ENCODE measurements at regions not wholly inside any gene's neighbourhood (a gene's known extent, or its start where the extent isn't known, plus 50 kb on each side); places are given as distances from the start of the nearest gene placed in this dataset.

DNA sequence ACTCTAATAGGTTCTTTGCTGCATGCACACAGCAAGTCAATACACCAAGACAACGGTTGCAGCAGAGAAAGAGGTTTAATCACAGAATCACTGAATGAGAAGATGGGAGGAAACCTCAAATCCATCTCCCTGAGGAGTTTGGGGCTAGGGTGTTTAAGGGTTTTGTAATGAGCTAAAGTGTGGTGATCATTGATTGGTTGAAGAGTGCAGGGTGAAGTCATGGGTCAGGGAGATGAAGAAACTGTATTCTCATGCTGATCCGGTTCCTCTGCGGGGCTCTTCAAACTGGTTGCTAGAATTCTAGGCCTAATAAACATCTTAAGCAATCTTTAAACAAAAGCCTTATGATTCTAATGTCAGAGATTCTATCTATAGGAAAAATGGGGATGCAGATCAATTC lies 432.5 kb upstream of the FAM47C start:
- H3K9me3 Mint-ChIP-seq (ENCODE audit: unreplicated experiment): no peaks in the 10 kb centered on the region
- H3K27ac Mint-ChIP-seq (ENCODE audit: unreplicated experiment): no peak overlapping the region
- TF ChIP-seq, protein P1, sequence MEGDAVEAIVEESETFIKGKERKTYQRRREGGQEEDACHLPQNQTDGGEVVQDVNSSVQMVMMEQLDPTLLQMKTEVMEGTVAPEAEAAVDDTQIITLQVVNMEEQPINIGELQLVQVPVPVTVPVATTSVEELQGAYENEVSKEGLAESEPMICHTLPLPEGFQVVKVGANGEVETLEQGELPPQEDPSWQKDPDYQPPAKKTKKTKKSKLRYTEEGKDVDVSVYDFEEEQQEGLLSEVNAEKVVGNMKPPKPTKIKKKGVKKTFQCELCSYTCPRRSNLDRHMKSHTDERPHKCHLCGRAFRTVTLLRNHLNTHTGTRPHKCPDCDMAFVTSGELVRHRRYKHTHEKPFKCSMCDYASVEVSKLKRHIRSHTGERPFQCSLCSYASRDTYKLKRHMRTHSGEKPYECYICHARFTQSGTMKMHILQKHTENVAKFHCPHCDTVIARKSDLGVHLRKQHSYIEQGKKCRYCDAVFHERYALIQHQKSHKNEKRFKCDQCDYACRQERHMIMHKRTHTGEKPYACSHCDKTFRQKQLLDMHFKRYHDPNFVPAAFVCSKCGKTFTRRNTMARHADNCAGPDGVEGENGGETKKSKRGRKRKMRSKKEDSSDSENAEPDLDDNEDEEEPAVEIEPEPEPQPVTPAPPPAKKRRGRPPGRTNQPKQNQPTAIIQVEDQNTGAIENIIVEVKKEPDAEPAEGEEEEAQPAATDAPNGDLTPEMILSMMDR (IDR thresholded peaks at IDR 0.05; ENCODE audit: unreplicated experiment): no peak
- no peak overlapping the region for H3K4me3 Mint-ChIP-seq (ENCODE audit: unreplicated experiment)
- H3K27me3 Mint-ChIP-seq (ENCODE audit: unreplicated experiment): no peaks in the 10 kb centered on the region
- H3K4me1 Mint-ChIP-seq (ENCODE audit: unreplicated experiment): no peaks in the 10 kb centered on the region
- H3K36me3 Mint-ChIP-seq (ENCODE audit: low read depth, unreplicated experiment): no peaks in the 10 kb centered on the region
- no peak for DNase-seq (ENCODE audit: low spot score)

DNA sequence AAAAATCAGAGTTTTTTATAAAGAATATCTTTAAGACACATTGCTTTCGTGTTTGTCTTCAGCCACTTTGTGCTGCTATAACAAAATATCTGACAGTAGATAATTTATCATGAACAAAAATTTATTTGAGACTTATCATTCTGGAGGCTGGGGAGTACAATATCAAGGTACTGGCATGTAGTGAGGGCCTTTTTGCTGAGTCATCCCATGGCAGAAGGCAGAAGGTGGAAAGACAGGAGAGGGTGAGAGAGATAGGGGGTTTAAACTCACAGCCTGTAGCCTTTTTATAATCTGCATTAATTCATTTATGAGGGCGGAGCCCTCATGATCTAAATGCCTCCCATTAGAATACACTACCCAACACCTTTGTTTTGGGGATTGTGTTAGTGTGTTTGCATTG lies 431.2 kb upstream of the FAM47C start:
- DNase-seq (ENCODE audit: low spot score): no peak
- H3K4me3 Mint-ChIP-seq (ENCODE audit: unreplicated experiment): no peak overlapping the region
- H3K36me3 Mint-ChIP-seq (ENCODE audit: low read depth, unreplicated experiment): no peaks in the 10 kb centered on the region
- no peaks in the 10 kb centered on the region for H3K27me3 Mint-ChIP-seq (ENCODE audit: unreplicated experiment)
- no peak overlapping the region for H3K27ac Mint-ChIP-seq (ENCODE audit: unreplicated experiment)
- TF ChIP-seq, protein P1 (IDR thresholded peaks at IDR 0.05; ENCODE audit: unreplicated experiment): no peak
- no peaks in the 10 kb centered on the region for H3K9me3 Mint-ChIP-seq (ENCODE audit: unreplicated experiment)
- no peaks in the 10 kb centered on the region for H3K4me1 Mint-ChIP-seq (ENCODE audit: unreplicated experiment)

DNA sequence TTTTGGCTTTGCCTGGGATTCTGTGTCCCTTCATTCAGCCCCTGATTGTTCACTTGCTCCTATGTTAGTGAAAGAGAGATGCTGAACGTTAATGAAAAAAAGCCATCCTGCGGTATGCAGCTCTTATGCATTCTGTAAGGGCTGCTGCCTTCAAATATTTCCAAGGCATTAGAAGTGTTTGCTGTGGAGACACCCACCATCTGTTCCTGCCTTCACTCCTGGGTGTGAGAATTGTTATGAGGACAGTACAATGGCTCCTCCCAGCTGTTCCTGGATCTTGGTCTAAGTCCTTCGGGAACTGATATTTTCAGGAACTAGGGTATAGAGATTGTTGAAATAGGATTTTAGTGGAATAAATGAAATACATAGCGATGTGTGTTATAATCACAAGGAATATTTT lies 427.1 kb upstream of the FAM47C start:
- DNase-seq (ENCODE audit: low spot score): no peak
- no peaks in the 10 kb centered on the region for H3K4me1 Mint-ChIP-seq (ENCODE audit: unreplicated experiment)
- H3K36me3 Mint-ChIP-seq (ENCODE audit: low read depth, unreplicated experiment): no peaks in the 10 kb centered on the region
- no peaks in the 10 kb centered on the region for H3K27me3 Mint-ChIP-seq (ENCODE audit: unreplicated experiment)
- H3K4me3 Mint-ChIP-seq (ENCODE audit: unreplicated experiment): no peak overlapping the region
- no peak overlapping the region for H3K27ac Mint-ChIP-seq (ENCODE audit: unreplicated experiment)
- H3K9me3 Mint-ChIP-seq (ENCODE audit: unreplicated experiment): no peaks in the 10 kb centered on the region
- TF ChIP-seq, protein P1 (IDR thresholded peaks at IDR 0.05; ENCODE audit: unreplicated experiment): no peak

DNA sequence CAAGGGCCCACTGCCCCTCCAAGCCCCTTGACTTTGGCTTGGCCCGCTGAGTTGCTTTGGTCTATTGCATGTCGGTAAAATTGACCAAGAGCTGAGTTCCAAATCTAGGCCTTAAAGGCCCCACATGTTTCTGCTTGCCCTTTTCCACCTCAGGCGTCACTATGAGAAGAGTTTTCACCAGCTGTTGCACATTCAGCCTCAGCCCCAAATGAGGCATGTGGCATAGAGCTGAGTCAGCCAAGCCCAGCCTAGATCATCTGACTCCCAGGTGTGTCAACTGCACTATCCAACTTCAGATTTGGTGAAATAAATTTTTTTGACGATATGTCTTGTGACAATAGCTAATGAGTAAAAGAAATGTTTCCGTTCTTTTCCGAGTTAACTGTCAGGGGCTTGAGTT lies 424.5 kb upstream of the FAM47C start:
- Mint-ChIP-seq H3K9me3 (ENCODE audit: unreplicated experiment) (no peaks in the 10 kb centered on the region), H3K36me3 (ENCODE audit: low read depth, unreplicated experiment) (no peaks in the 10 kb centered on the region), H3K27ac (ENCODE audit: unreplicated experiment) (no peak overlapping the region), H3K27me3 (ENCODE audit: unreplicated experiment) (no peaks in the 10 kb centered on the region), H3K4me3 (ENCODE audit: unreplicated experiment) (no peak overlapping the region), H3K4me1 (ENCODE audit: unreplicated experiment) (no peaks in the 10 kb centered on the region)
- DNase-seq (ENCODE audit: low spot score): no peak
- TF ChIP-seq, protein P1 (IDR thresholded peaks at IDR 0.05; ENCODE audit: unreplicated experiment): no peak

DNA sequence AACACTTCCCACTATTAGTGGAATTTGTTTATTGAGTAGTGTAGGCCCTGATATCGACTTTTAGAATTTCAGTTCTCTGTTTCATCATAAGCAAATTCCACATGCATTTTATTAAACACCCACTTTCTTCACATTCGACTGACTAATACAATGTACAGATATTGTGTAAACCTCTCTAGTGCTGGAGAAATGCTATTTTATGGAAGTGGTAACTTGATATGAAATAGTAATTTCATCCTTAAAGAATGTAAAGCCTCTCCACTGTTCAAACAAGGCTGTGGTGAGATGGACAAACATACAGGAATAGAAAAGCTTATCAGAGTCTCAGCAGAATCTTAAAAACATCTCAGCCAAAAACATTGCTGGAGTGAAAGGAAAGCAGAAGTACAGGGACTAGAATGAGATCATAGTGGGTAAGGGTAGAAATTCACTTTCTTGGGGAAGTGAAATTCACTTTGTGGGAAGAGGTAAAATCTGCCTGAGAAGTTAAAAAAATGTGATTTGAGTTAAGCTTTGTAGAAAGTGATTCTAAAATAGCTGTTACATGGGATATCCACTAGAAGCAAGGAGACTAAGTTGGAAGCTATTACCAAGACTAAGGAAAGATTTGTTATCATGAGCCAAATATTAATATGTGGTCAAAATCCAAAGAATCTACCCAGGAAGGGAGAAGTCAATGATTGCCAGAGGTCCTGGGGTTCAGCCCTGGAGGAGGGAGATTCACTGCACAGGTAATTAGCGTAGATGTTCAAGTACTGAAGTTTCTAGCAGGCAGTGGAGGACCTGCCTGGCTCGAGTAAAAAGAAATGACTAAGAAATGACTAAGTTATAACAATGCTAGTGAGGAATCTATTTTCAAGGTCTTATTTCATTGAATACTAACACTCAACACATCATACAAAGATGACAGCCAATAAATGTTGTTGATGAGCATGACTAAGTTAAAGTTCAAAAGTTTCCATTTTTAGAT lies 398.3 kb upstream of the FAM47C start:
- no peaks in the 10 kb centered on the region for H3K9me3 Mint-ChIP-seq (ENCODE audit: unreplicated experiment)
- no peak overlapping the region for H3K4me3 Mint-ChIP-seq (ENCODE audit: unreplicated experiment)
- no peaks in the 10 kb centered on the region for H3K27me3 Mint-ChIP-seq (ENCODE audit: unreplicated experiment)
- no peaks in the 10 kb centered on the region for H3K4me1 Mint-ChIP-seq (ENCODE audit: unreplicated experiment)
- no peak overlapping the region for H3K27ac Mint-ChIP-seq (ENCODE audit: unreplicated experiment)
- TF ChIP-seq, protein P1 (IDR thresholded peaks at IDR 0.05; ENCODE audit: unreplicated experiment): no peak
- H3K36me3 Mint-ChIP-seq (ENCODE audit: low read depth, unreplicated experiment): no peaks in the 10 kb centered on the region
- DNase-seq (ENCODE audit: low spot score): no peak
